GM12892 (cell line): ENCODE measurements at regions not wholly inside any gene's neighbourhood (a gene's known extent, or its start where the extent isn't known, plus 50 kb on each side); places are given as distances from the start of the nearest gene placed in this dataset.

ENCODE experiments used
- POLR2A ChIP-seq: IDR thresholded peaks from 2 replicates; pipeline ENCODE4 v1.6.1; 2011; ENCODE audit warnings: low read depth, low read length, control low read depth
- POLR2AphosphoS5 ChIP-seq: IDR thresholded peaks from 2 replicates; pipeline ENCODE4 v1.6.1; 2011; ENCODE audit warnings: low read depth, low read length, control low read depth
- TAF1 ChIP-seq: IDR thresholded peaks from 2 replicates; pipeline ENCODE4 v1.6.1; 2011; ENCODE audit warnings: low read depth, mild to moderate bottlenecking, control low read depth, low read length, borderline replicate concordance

- TF ChIP-seq POLR2AphosphoS5 (no peak), POLR2A (no peak), TAF1 (no peak)
Measured at GRCh38 chr6:71066153-71066552, 109.3 kb upstream of the B3GAT2 start.
